ENCODE measurements at regions not wholly inside any gene's neighbourhood (a gene's known extent, or its start where the extent isn't known, plus 50 kb on each side); places are given as distances from the start of the nearest gene placed in this dataset.

- DNase-seq (ENCODE audit: low spot score): no peak
These were observed 476.2 kb upstream of the RGMA start for GRCh38 chr15:93565201-93565600.

- no peak for DNase-seq (ENCODE audit: low spot score)
These were observed 474.2 kb upstream of the RGMA start for GRCh38 chr15:93563218-93563617.

GRCh38 chr15:93562395-93563123 lies 473.5 kb upstream of the RGMA start:
- no peak for DNase-seq (ENCODE audit: low spot score)

GRCh38 chr15:93557696-93558095 lies 468.7 kb upstream of the RGMA start:
- DNase-seq (ENCODE audit: low spot score): no peak

GRCh38 chr15:93553167-93553935 lies 464.3 kb upstream of the RGMA start:
- DNase-seq (ENCODE audit: low spot score): no peak

- no peak for DNase-seq (ENCODE audit: low spot score)
These were observed 454.1 kb upstream of the RGMA start for GRCh38 chr15:93543093-93543492.

- DNase-seq (ENCODE audit: low spot score): no peak
These were observed 438.5 kb upstream of the RGMA start for GRCh38 chr15:93527374-93528050.

- no peak for DNase-seq (ENCODE audit: low spot score)
These were observed 435.4 kb upstream of the RGMA start for GRCh38 chr15:93524432-93524831.

GRCh38 chr15:93523481-93523880 lies 434.5 kb upstream of the RGMA start:
- no peak for DNase-seq (ENCODE audit: low spot score)

GRCh38 chr15:93520206-93520605 lies 431.2 kb upstream of the RGMA start:
- no peak for DNase-seq (ENCODE audit: low spot score)

GRCh38 chr15:93519599-93519998 lies 430.6 kb upstream of the RGMA start:
- no peak for DNase-seq (ENCODE audit: low spot score)

GRCh38 chr15:93517176-93517575 lies 428.2 kb upstream of the RGMA start:
- DNase-seq (ENCODE audit: low spot score): no peak

- DNase-seq (ENCODE audit: low spot score): no peak
These were observed 426.4 kb upstream of the RGMA start for GRCh38 chr15:93515256-93516051.

- no peak for DNase-seq (ENCODE audit: low spot score)
These were observed 417.6 kb upstream of the RGMA start for GRCh38 chr15:93506646-93507045.

- no peak for DNase-seq (ENCODE audit: low spot score)
These were observed 416.5 kb upstream of the RGMA start for GRCh38 chr15:93505506-93505905.

GRCh38 chr15:93501946-93502345 lies 412.9 kb upstream of the RGMA start:
- DNase-seq (ENCODE audit: low spot score): no peak

GRCh38 chr15:93500155-93500554 lies 411.1 kb upstream of the RGMA start:
- no peak for DNase-seq (ENCODE audit: low spot score)

GRCh38 chr15:93497291-93497690 lies 408.3 kb upstream of the RGMA start:
- DNase-seq (ENCODE audit: low spot score): no peak

- DNase-seq (ENCODE audit: low spot score): no peak
These were observed 407.9 kb upstream of the RGMA start for GRCh38 chr15:93496888-93497287.

GRCh38 chr15:93495799-93496637 lies 407.0 kb upstream of the RGMA start:
- no peak for DNase-seq (ENCODE audit: low spot score)

- DNase-seq (ENCODE audit: low spot score): no peak
These were observed 404.2 kb upstream of the RGMA start for GRCh38 chr15:93493172-93493571.

Measured in mesenteric fat pad (tissue), 1 donor.